K562 (cell line): ENCODE measurements at regions not wholly inside any gene's neighbourhood (a gene's known extent, or its start where the extent isn't known, plus 50 kb on each side); places are given as distances from the start of the nearest gene placed in this dataset.

Experiments
- ARHGAP35 ChIP-seq: fragments of 450-650 bp; IDR thresholded peaks from 2 replicates; pipeline ENCODE4 v1.6.1; 2018; ENCODE audit not compliant: partially characterized antibody
- ASH1L ChIP-seq: fragments of 450-650 bp; IDR thresholded peaks from 2 replicates; pipeline ENCODE4 v1.6.1; 2018; ENCODE audit warnings: borderline replicate concordance, mild to moderate bottlenecking, low read depth; ENCODE audit not compliant: partially characterized antibody
- CBX2 ChIP-seq: fragments of 200-600 bp; sonication (generic); IDR thresholded peaks from one replicate; pipeline ENCODE4 v1.6.1; 2012; ENCODE audit warnings: mild to moderate bottlenecking, low read length, inconsistent platforms; ENCODE audit not compliant: insufficient read depth, poor library complexity, severe bottlenecking
- CHD7 ChIP-seq: fragments of 200-600 bp; sonication (generic); IDR thresholded peaks from one replicate; pipeline ENCODE4 v1.6.1; 2012; ENCODE audit warnings: mild to moderate bottlenecking, low read depth, low read length, inconsistent platforms
- GTF2A2 ChIP-seq: IDR thresholded peaks from 2 replicates; pipeline ENCODE4 v1.6.1; 2016; ENCODE audit warnings: mild to moderate bottlenecking, missing genetic modification characterization, missing compliant biosample characterization
- IRF9 ChIP-seq: fragments of 450-650 bp; IDR thresholded peaks from 2 replicates; pipeline ENCODE4 v1.6.1; 2016; ENCODE audit warnings: missing biosample characterization, missing genetic modification characterization
- MAFG ChIP-seq: fragments of 450-650 bp; conservative IDR thresholded peaks from 2 replicates; pipeline ENCODE4 v1.6.1; 2016; ENCODE audit warnings: missing genetic modification characterization, missing compliant biosample characterization
- MAZ ChIP-seq, 2 experiments: fragments of 450-650 bp in 1 of 2; sonication (generic) in 1 of 2; formaldehyde crosslinking; IDR thresholded peaks in 1 of 2; conservative IDR thresholded peaks in 1 of 2; 2 replicates each; pipeline versions ENCODE4 v1.4.0 to v1.5.0; 2020; ENCODE audit warnings: mild to moderate bottlenecking in 1 of 2, missing genetic modification reagents in 1 of 2
- NFE2 ChIP-seq: IDR thresholded peaks from 2 replicates; pipeline ENCODE4 v1.6.1; 2014; ENCODE audit warnings: antibody characterized with exemption, low read depth
- SP1 ChIP-seq: sonication (generic); formaldehyde crosslinking; IDR thresholded peaks from 2 replicates; pipeline ENCODE4 v1.8.1; 2022; ENCODE audit warnings: mild to moderate bottlenecking, missing genetic modification reagents
- ZBTB5 ChIP-seq: fragments of 450-650 bp; IDR thresholded peaks from 2 replicates; pipeline ENCODE4 v1.6.1; 2017; ENCODE audit warnings: antibody characterized with exemption

GRCh38 chr10:3419719-3420495 is 247.3 kb upstream of the PITRM1 start (continued):
- TF ChIP-seq CHD7, result no peak
- TF ChIP-seq SP1 (CRISPR knock-in tag), result no peak
- TF ChIP-seq GTF2A2 (tag), result no peak
- TF ChIP-seq MAFG (tag), result peak; percentile 95
- no peak for TF ChIP-seq MAZ (CRISPR knock-in tag; conservative IDR thresholded peaks at IDR 0.05 in 1 of 2, IDR thresholded peaks at IDR 0.05 in 1 of 2)
- TF ChIP-seq ZBTB5, result no peak
- no peak for TF ChIP-seq IRF9 (tag)
- TF ChIP-seq ARHGAP35, result no peak
- no peak for TF ChIP-seq CBX2
- TF ChIP-seq NFE2, result peak; percentile 17; the same call in 1 of the 2 replicates
- TF ChIP-seq ASH1L, result no peak
